Stimulated activated CD4-positive, alpha-beta T cell treated with anti-CD3 and anti-CD28 coated beads, Interleukin-4, amount 100 ng/mL, for 48 hours (primary cell): ENCODE measurements at regions not wholly inside any gene's neighbourhood (a gene's known extent, or its start where the extent isn't known, plus 50 kb on each side); places are given as distances from the start of the nearest gene placed in this dataset.
"Not testable (repeated sequence)": the region's sequence is repeated elsewhere in the genome, so short reads cannot be mapped to it uniquely, and the experiment has no call there.

Experiments used
- DNase-seq, 2 donors: peaks; one replicate each; pipeline ENCODE4 v3.0.0-alpha.2; 2020; ENCODE audit warnings: low read depth in 2 of 2

DNA sequence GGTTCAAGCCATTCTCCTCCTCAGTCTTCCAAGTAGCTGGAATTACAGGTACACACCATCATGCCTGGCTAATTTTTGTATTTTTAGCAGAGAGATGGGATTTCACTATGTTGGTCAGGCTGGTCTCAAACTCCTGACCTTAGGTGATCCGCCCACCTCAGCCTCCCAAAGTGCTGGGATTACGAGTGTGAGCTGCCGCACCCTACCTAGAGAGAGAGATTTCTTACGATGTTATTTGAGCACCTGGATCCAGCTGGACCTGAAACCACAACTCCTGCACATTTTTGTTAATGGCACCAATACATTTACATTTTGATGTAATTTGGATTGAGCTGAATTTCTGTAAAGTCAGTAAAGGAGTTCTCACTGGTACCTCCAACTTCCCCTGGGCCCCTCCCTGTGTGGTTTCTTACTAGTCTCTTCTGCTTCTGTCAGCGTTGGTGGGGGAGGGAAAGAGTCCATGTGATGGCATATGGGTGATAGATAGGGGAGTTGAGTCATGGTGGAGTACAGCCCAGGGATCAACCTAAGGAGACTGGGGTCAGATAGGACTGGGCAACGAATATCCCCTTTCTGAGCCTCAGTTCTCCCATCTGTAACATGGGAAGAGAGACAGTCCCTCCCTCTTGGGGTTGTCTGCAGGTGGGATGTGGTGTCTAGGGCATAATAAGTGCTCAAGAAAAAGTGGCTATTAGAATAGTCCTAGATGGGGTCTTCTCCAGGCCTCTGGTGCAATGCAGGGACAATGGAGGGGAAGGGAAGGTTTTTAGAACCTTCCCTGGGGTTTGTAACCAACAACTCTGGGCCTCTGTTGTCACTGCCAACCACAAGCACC is 83.3 kb upstream of the MED13L start:
- no peak for DNase-seq

DNA sequence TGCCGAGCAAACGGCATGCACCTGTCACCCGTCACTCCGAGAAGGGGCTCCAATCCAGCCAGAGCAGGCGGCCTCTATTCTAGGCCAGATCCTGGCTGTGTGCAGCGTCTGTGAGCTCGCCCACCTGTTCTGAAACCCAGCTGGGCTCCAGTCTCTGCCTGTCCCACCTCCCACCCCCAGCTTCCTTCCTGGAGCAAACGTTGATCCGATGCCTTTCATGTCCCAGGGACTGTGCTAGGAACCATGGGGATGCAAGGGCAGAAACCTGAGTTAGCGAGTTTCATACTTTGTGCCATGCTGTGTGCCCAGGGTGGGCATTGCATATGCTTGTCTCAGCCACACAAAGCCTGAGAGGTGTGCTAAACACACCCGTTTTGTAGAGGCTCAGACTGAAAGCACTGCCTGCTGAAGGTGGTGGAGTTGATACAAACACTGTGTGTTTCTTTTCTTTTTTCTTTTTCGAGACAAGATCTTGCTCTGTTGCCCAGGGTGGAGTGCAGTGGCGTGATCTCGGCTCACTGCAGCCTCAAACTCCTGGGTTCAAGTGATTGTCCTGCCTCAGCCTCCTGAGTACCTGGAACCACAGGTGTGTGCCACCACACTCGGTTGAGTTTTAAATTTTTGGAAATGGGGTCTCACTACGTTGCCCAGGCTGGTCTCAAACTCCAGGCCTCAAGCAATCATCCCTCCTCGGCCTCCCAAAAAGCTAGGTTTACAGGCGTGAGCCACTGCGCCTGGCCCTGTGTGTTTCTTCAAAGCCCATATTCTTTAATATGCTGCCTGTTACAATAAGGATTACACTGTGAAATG is 84.1 kb upstream of the MED13L start:
- DNase-seq: no peak

DNA sequence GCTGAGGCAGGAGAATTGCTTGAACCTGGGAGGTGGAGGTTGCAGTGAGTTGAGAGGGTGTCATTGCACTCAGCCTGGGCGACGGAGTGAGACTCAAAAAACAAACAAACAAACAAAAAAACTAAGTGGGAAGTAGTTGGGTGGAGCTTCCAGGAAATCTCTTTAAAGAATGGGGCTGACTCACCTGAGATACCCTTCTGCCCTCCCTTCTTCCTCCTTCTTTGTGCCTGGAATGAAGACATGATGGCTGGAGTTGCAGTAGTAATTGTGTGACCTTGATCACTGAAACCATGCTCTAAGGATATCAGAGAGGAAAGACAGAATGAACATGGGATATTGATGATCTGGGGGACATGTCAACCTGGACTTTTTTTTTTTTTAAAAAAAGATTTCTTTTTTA is 87.6 kb upstream of the MED13L start:
- no peak for DNase-seq

DNA sequence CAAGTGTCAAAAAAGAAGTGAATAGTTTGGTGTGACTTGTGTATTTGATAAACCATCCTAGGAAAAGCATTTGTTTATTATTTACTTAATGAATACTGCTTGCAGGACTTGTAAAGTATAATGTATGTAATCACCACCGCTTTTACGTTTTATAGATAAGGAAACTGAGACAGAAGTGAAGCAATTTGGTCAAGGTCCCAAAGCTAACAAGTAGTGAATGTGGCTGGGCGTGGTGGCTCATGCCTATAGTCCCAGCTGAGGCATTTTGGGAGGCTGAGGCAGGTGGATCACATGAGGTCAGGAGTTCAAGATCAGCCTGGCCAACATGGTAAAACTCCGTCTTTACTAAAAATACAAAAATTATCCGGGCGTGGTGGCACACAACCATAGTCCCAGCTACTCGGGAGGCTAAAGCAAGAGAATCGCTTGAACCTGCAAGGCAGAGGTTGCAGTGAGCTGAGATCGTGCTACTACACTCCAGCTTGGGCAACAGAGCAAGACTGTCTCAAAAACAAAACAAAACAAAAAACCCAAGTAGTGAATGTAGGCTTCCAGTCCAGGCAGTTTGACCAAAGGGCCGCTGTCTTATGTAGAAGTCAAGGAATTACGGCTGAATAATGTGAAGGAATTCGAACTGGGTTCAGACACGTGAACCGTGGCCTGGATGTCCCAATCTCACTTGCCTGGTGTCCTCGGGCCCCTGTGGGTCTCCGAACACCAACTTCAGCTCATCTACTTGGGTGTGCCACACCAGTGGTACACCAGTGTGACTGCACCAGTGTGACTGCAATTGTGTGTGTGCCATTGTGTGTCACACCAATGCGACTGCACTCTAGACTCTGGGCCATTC is 88.3 kb upstream of the MED13L start:
- DNase-seq: no peak

DNA sequence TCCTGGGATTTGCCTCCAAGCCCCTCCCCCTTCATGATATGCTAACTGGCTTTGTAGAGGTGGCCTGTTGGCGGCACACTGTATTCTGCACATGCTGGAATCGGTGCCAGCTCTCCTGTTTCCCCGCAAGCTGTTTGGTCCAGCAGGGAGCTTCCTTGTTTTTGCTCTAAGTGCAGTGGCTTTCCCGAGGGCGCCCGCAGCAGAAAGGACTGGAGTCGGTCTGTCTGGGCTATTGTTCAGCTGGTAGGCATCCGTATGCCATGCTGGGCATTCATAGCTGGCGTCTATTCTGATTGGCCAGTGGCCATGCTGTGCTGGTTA is 88.9 kb upstream of the MED13L start:
- no peak for DNase-seq

DNA sequence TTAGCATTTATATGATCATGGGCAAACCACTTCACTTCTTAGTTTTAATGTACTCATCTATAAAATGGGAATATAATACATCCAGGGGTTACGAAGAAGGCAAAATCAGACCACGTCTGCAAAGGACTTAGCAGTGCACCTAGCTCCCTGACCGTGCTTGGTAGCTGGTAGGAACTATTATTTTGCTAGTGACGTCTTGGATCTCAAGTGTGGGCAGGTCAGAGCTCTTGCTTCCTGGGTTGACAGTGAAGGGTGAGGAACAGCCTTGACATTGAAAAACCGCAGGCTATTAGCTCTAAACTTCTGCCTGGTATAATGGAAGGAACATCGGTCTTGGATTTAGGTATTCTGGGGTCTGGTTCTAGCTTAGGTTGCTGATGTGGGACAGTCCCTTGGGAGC is 89.3 kb upstream of the MED13L start:
- no peak for DNase-seq

DNA sequence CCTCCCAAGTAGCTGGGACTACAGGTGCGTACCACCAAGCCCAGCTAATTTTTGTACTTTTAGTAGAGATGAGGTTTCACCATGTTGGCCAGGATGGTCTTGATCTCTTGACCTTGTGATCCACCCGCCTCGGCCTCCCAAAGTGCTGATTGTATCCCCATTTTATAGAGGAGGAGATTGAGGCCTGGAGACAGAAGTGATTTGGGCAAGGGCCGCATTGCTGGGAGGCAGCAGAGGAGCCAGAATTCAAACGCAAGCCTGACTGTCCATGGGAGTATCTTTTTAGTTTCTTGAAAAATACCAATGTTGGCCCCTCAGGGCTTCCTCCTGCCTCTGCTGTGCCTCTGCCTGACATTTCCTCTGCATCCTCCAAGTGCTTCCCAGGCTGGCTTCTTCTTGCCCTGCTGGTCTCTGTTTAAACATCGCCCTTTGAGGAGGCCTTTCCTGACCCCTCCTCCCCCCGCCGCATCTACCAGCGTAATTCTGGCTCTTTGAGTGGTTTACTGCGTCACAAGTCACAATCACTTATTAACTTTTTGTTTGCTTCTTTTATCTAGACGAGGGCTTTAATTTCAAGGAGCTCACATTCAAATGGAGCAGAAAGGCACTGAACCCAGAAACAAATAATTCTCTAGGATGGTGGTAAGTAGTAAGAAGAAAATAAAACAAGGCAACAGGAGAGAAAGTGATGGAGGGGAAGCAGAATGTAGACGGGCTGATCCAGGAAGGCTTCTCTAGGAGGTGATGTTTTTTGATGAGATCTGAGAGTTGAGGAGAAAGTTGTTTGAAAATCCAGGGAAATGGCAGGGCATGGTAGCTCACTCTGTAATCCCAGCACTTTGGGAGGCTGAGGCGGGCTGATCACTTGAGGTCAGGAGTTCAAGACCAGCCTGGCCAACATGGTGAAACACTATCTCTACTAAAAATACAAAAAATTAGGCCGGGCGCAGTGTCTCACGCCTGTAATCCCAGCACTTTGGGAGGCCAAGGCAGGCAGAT is 91.0 kb upstream of the MED13L start:
- no peak for DNase-seq

DNA sequence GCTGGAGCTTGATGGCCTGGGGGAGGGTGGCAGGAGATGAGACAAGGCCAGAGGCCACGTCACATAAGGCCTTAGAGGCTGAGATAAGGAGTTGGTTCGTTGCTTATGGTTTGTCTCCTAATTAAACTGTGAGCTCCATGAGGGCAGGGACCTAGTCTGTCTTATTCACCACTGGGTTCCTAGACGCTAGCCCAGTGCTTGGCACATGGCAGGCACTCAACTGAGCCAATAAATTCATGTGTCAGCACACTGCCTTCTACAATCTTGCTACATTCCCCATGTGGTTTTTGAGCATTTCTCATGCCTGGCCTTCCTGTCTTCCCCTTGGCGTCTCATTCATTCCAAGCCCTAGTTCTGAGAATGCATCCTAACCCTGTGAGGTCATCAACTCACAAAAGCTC is 92.5 kb upstream of the MED13L start:
- DNase-seq: no peak

DNA sequence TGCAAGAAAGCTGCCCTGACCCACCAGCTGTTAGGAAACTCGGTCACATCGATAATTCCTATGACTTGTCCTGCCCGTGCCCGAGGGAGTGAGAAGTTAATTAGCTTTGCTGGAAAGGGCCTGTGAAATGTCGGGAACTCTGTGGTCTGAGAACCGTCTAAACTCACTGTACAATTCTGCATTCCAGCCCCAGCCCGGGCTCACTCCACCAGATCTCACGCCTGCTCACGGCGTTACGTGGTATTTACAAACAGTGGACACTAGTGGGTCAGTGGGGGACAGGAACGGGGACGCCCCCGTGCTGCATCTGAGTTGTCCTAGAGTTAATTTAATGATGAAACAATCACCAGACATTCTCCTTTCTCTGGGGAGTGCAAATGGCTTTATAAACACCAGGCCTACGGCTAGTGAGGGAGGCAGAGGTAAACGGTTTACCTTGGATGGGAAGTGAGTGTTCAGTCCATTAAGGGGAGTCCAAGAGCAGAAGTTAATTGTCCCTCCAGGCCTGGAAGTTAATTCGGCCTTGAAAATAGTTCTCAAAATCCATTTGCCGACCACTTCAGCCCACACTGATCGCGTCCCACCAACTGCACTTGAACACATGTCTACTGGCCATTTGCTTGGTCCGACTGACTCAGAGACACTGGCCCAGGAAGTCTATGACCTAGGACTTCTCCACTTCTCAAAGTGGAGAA is 93.5 kb upstream of the MED13L start:
- DNase-seq: no peak

DNA sequence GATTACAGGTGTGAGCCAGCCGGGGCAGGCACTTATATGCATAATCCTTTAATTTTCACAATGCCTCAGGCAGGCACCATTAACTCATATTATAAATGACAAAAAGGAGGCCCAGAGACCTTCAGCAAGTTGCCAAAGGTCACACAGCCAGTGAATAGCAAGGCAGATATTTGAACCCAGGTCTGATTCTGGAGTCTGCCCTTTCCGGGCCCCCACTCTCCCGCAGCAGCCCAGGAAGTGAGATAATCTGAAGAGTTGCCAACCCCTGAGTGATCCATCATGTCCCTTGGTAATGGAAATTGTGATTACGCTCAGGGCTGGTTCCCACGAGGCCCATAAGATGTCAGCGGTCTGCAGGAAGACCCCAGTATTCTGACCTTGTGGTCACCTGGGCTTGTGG is 95.3 kb upstream of the MED13L start:
- no peak for DNase-seq

DNA sequence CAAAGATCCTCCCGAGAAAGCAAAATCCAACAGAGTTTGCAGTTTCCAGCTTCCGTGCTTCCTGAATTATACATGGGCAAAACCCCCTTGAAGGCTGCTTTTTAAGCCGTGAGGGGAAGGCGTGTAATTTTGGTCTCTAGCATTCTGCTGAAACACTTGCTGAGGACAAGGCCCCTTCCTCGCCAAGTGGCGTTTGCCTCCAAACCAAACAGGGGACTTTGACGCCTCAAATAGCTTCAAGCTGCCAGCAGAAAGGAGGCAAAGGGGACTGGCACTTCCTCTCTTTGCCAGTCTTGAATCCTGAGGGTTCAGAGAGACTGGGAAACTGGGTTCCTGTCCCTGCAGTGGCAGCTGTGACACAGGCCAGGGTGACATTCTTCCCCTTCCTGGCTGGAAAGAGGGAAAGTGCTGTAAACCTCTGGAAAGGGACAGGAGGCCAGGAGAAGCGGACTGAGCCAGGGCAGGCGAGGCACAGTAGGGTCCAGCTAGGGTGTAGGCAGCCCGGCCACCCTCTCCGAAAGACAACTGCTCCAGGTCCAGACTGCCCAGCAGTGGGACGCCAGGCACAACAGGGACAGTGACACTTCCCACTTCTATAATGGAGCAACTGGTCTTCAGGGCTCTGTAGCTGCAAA is 96.2 kb upstream of the MED13L start:
- no peak for DNase-seq

DNA sequence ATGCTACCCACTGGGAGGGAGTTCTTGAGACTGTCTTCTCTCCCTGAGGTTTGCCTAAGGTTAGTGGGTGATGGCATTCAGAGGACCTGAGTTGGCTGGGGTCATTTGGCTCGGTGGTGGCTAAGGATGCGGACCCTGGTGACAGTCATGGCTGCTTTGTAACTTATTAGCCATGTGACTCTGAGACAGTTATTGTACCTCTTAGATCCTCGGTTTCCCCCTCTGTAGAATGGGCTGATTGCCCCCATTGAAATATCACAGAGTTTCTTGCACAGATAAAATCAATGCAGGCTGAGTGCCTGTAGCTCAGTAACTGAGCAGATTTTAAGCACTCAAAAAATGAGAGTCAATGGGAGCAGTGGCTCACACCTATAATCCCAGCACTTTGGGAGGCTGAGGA is 96.7 kb upstream of the MED13L start:
- no peak for DNase-seq

DNA sequence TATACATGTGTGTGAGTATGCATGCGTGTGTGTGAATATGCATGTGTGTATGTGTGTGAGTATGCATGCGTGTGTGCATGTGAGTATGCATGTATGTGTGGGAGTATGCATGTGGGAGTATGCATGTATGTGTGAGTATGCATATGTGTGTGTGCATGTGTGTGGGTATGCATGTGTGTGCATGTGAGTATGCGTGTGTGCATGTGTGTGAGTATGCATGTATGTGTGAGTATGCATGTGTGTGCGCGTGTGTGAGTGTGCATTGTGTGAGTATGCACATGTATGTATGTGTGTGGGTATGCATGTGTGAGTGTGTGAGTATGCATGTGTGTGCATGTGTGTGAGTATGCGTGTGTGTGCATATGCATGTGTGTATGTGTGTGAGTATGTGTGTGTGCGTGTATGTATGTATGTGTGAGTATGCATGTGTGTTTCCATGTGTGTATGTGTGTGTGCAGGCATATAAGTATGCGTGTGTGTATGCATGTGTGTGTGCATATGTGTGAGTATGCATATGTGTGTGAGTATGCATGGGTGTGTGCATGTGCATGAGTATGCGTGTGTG is 97.9 kb upstream of the MED13L start:
- DNase-seq: no peak

DNA sequence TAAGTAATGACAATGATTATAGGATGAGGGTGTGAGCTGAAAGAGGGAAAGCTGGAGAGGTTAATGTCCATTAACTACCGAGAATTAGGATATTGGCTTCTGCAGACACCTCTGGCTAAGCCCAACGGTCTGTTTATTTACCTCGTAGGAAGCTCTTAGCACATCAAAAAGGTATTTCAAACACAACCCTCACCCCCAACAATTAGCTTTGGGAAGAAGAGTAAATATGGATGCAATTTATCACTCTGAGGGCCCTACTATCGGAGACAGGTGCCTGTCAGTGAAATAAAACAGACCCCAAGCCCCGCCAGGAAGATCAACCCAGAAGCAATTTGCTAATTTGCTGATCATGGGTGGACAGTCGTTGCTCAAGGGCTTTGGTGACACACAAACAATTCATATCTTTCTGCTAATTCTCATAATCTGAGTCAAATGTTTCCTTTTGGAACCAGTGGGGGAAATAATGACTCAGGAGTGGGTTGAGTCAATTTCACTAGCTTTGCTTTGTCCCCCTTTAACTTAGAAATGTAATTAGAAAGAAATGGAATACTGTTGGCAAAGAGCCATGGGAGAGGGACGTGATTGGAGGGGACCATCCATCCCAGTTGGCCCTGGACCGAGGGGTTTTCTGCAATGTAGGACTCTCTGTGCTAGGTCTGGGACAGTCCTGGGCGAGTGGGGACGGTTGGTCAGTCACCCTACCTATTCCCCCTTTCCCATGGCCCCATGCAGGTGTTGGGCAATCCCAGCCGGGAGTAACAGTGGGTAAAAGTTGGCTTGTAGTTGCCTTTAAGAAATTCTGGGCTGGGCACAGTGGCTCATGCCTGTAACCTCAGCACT is 99.1 kb upstream of the MED13L start:
- no peak for DNase-seq

DNA sequence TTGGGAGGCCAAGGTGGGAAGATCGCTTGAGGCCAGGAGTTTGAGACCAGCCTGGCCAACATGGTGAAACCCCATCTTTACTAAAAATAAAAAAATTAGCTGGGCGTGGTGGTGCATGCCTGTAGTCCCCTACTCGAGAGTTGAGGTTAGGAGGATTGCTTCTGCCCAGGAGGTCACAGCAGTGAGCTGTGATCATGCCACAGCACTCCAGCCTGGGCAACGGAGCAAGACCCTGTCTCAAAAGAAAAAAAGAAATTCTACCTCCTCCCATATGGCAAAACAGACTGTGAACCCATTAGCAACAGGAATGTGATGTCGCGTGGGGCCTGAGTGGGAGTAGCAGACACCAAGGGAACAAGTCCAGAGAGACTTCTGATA is 99.7 kb upstream of the MED13L start:
- not testable (repeated sequence) for DNase-seq

DNA sequence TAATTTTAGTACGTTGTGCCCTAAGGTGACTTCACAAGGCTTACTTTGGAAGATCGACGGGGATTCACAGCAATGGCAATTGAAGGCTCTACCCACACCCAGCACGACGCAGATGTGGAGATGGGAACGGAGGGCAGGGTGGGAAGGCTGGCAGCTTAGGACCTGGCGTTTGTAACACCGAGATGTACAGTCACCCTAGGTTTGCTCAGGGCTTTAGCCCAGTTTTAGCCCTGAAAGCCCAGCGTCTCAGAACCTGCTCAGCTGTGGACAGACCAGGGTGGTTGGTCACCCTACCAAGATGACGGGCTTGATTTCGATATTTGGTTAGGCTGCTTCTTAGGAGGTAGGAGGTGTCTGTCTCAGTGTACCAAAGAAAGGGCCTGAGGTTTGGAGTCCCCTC is 100.5 kb upstream of the MED13L start:
- DNase-seq: no peak

DNA sequence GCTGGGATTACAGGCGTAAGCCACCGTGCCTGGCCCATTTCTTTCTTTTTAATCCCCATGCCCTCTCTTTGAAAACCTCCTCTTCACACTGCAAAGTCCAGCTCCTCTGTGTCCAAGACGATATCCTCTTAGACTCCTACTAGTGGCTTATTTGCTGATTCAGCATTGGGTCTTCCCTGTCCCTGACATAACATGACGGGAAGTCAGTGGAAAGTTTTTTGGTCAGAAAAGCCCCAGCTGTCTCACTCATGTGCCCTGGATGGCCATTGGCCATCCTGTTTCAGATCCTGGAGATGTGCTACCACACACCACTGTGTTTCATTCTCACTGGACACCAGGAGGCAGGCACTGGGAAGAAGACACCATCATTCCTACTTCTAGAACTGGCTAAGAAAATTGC is 102.6 kb upstream of the MED13L start:
- no peak for DNase-seq

DNA sequence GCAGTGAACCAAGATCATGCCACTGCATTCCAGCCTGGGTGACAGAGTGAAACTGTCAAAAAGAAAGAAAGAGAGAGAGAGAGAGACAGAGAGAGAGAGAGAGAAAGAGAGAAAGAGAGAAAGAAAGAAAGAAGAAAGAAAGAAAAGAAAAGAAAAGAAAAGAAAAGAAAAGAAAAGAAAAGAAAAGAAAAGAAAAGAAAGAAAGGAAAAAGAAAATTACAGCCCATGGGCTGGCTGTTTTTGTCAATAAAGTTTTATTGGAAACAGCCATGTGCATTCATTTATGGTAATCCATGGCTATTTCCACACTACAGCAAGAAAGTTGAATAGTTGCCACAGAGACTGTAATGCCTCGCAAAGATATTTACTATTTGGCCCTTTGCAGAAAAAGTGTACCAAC is 103.2 kb upstream of the MED13L start:
- DNase-seq: not testable (repeated sequence)

DNA sequence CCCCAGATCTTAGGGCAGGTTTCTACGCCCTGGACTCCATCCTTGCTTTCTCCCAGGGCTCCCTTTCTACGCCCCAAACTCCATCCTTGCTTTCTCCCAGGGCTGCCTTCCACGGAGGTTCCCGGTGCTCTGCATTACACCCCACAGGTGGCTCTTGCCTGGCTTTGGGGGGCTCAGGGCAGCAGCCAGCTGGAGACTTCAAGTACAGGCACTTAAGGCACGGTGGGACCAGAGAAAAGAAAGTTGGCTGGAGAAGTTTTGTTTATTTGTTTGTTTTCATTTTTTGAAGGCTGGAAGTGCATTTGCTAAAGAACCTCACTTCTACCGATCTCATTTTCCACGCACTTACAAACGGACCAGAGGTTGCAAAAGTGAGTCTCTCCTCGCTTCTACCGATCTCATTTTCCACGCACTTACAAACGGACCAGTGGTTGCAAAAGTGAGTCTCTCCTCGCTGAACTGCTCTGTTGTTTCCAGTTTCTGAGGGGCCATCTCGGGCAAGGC is 103.8 kb upstream of the MED13L start:
- no peak for DNase-seq
